HL-60 (cell line): ENCODE measurements at regions not wholly inside any gene's neighbourhood (a gene's known extent, or its start where the extent isn't known, plus 50 kb on each side); places are given as distances from the start of the nearest gene placed in this dataset.

Source experiments
- DNase-seq, 2 experiments: peaks; one replicate each; pipeline ENCODE4 v3.0.0-alpha.2; 2010 to 2020; ENCODE audit warnings: low read depth in 1 of 2, low spot score in 1 of 2
- H3K27ac ChIP-seq: fragments of 250-450 bp; sonication (Bioruptor Pico); replicated peaks from 2 replicates; pipeline ENCODE4 v1.5.1; 2020; ENCODE audit warnings: mild to moderate bottlenecking, moderate library complexity
- H3K27me3 ChIP-seq: fragments of 250-450 bp; sonication (Bioruptor Pico); 2 replicates; pipeline ENCODE4 v1.5.1; 2021; ENCODE audit warnings: mild to moderate bottlenecking, moderate library complexity; ENCODE audit not compliant: insufficient read depth, poor library complexity, severe bottlenecking
- H3K4me3 ChIP-seq: replicated peaks from 2 replicates; pipeline ENCODE4 v1.5.1; 2011; ENCODE audit warnings: mild to moderate bottlenecking, control low read depth, low read length; ENCODE audit not compliant: insufficient read depth
- CTCF ChIP-seq: IDR thresholded peaks from one replicate; pipeline ENCODE4 v1.5.1; 2011; ENCODE audit warnings: low read length, control low read depth, inconsistent platforms; ENCODE audit not compliant: insufficient read depth
- GABPA ChIP-seq: IDR thresholded peaks from 2 replicates; pipeline ENCODE4 v1.6.1; 2012; ENCODE audit warnings: low read depth
- POLR2AphosphoS5 ChIP-seq: IDR thresholded peaks from 2 replicates; pipeline ENCODE4 v1.6.1; 2012; ENCODE audit warnings: low read depth
- REST ChIP-seq: IDR thresholded peaks from 2 replicates; pipeline ENCODE4 v1.6.1; 2012; ENCODE audit warnings: low read depth; ENCODE audit not compliant: insufficient replicate concordance
- SPI1 ChIP-seq: IDR thresholded peaks from 2 replicates; pipeline ENCODE4 v1.6.1; 2012; ENCODE audit warnings: low read depth, mild to moderate bottlenecking, borderline replicate concordance

GRCh38 chr1:187464320-187464719, 635.6 kb downstream of the PLA2G4A start:
- DNase-seq: no peak
- TF ChIP-seq REST (no peak), CTCF (no peak), SPI1 (no peak), POLR2AphosphoS5 (no peak), GABPA (no peak)

GRCh38 chr1:187465441-187465840, 636.7 kb downstream of the PLA2G4A start:
- no peak for DNase-seq
- Histone ChIP-seq H3K27ac (no peak overlapping the region), H3K27me3 (no peaks in the 10 kb centered on the region), H3K4me3 (no peak overlapping the region)
- TF ChIP-seq POLR2AphosphoS5: no peak
- no peak for TF ChIP-seq REST
- TF ChIP-seq CTCF: no peak
- no peak for TF ChIP-seq SPI1
- TF ChIP-seq GABPA: no peak

More at GRCh38 chr1:187464320-187464719, 635.6 kb downstream of the PLA2G4A start:
- no peaks in the 10 kb centered on the region for H3K27me3 ChIP-seq
- no peak overlapping the region for H3K27ac ChIP-seq
- no peak overlapping the region for H3K4me3 ChIP-seq

- no peak for TF ChIP-seq REST
- no peak for TF ChIP-seq GABPA
- TF ChIP-seq CTCF: no peak
- H3K27me3 ChIP-seq: no peaks in the 10 kb centered on the region
- no peak for DNase-seq
- H3K4me3 ChIP-seq: no peak overlapping the region
- no peak overlapping the region for H3K27ac ChIP-seq
Measured at GRCh38 chr1:187469836-187470235, 641.1 kb downstream of the PLA2G4A start.
